OCI-LY1 (cell line): ENCODE measurements at regions not wholly inside any gene's neighbourhood (a gene's known extent, or its start where the extent isn't known, plus 50 kb on each side); places are given as distances from the start of the nearest gene placed in this dataset.

ENCODE experiments used
- CTCF ChIP-seq: fragments of 200-600 bp; sonication (generic), shearing (Covaris generic); IDR thresholded peaks from 2 replicates; pipeline ENCODE4 v1.5.1; 2017; ENCODE audit warnings: mild to moderate bottlenecking, antibody characterized with exemption, low read length, moderate library complexity, mixed read lengths
- EZH2 ChIP-seq: fragments of 200-600 bp; sonication (generic), shearing (Covaris generic); IDR thresholded peaks from 2 replicates; pipeline ENCODE4 v1.8.0; 2017; ENCODE audit warnings: borderline replicate concordance, mixed run types, mild to moderate bottlenecking, antibody characterized with exemption, low read length, moderate library complexity, mixed read lengths

- TF ChIP-seq CTCF = no peak
- TF ChIP-seq EZH2 = no peak
Observed at GRCh38 chr12:78483767-78484315, 380.7 kb upstream of the SYT1 start.
